ENCODE measurements at regions not wholly inside any gene's neighbourhood (a gene's known extent, or its start where the extent isn't known, plus 50 kb on each side); places are given as distances from the start of the nearest gene placed in this dataset.
"Not testable (repeated sequence)": the region's sequence is repeated elsewhere in the genome, so short reads cannot be mapped to it uniquely, and the experiment has no call there.

DNA sequence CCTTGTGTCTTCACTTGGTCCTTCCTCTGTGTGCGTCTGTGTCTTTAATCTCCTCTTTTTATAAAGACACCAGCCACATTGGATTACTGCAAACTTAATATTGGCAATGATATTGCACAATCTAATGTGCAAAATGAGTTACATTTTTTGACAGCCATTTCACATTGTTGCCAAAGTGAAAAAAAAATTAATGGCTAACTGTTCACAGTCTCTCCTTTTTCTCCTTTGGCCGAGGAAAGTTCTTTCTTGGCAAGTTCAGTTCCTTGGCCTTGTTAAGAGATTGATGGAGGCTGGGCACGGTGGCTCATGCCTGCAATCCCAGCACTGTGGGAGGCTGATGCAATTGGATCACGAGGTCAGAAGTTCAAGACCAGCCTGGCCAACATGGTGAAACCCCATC lies 62.2 kb upstream of the ZNF280D start:
- Histone ChIP-seq H3K36me3 (no peaks in the 10 kb centered on the region), H3K27me3 (no peaks in the 10 kb centered on the region), H3K9me3 (peaks cover 0 to 16% (median 0%) of the 10 kb centered on the region in 3 donors), H3K4me3 (no peak overlapping the region), H3K4me1 (peaks cover 15 to 24% of the 10 kb centered on the region in 2 donors), H3K27ac (peak overlapping the region in 1 of 4 donors; percentile 8)
- DNase-seq (no peak), ATAC-seq (no peak)
- no peak for TF ChIP-seq POLR2A (IDR thresholded peaks at IDR 0.05)
- TF ChIP-seq, protein P1, sequence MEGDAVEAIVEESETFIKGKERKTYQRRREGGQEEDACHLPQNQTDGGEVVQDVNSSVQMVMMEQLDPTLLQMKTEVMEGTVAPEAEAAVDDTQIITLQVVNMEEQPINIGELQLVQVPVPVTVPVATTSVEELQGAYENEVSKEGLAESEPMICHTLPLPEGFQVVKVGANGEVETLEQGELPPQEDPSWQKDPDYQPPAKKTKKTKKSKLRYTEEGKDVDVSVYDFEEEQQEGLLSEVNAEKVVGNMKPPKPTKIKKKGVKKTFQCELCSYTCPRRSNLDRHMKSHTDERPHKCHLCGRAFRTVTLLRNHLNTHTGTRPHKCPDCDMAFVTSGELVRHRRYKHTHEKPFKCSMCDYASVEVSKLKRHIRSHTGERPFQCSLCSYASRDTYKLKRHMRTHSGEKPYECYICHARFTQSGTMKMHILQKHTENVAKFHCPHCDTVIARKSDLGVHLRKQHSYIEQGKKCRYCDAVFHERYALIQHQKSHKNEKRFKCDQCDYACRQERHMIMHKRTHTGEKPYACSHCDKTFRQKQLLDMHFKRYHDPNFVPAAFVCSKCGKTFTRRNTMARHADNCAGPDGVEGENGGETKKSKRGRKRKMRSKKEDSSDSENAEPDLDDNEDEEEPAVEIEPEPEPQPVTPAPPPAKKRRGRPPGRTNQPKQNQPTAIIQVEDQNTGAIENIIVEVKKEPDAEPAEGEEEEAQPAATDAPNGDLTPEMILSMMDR (IDR thresholded peaks at IDR 0.05 in 4 of 5, conservative IDR thresholded peaks at IDR 0.05 in 1 of 5), result no peak
- intact Hi-C loops (cut with DNase I; ENCODE audit: low total_unique reads) (no loop called here), in situ Hi-C loops (cut with MboI; ENCODE audit: low sequenced_read_pairs in 4 of 4) (no loop called here)

DNA sequence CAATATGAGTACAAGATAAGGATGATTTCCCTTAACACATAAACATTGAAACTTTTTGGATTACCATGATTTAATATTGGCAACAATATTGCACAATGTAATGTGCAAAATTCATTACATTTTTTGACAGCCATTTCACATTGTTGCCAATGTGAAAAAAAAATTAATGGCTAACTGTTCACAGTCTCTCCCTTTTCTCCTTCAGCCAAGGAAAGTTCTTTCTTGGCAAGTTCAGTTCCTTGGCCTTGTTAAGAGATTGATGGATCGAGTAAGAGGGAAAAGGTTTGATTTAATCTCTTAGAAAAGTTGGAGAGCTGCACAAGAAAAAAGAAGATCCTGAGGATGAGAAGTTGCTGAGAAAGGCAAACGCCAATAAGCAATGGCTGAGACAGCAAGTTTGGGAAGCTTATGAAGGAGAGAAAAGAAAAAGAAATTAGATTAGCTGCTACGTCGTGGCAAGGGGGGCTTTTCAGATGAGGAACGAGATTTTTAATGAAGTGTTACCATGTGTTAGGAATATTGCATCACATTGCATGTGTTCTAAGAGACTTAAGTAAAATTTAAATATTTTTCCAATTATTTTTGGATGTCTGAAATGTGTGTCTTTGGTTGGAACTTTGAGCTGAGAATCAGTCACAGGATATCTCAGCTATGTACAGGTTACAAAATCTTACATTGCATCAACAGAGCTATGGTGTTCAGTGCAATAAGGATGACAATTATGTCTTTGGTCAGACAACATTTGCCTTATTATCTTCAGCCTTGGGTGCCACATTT lies 61.4 kb upstream of the ZNF280D start:
- no peaks in the 10 kb centered on the region for H3K36me3 ChIP-seq
- DNase-seq, result no peak
- H3K27me3 ChIP-seq, result no peaks in the 10 kb centered on the region
- H3K9me3 ChIP-seq, result peaks cover 0 to 16% (median 0%) of the 10 kb centered on the region in 3 donors
- peaks cover 15 to 24% of the 10 kb centered on the region in 2 donors for H3K4me1 ChIP-seq
- in situ Hi-C loops (cut with MboI; ENCODE audit: low sequenced_read_pairs in 4 of 4) (no loop called here), intact Hi-C loops (cut with DNase I; ENCODE audit: low total_unique reads) (no loop called here)
- peak overlapping the region; percentile 6 to 50 (median 40) for H3K27ac ChIP-seq
- peak; percentile 71 to 72 for ATAC-seq
- no peak overlapping the region for H3K4me3 ChIP-seq
- no peak for TF ChIP-seq POLR2A (IDR thresholded peaks at IDR 0.05)
- TF ChIP-seq, protein P1 (IDR thresholded peaks at IDR 0.05 in 4 of 5, conservative IDR thresholded peaks at IDR 0.05 in 1 of 5), result no peak

DNA sequence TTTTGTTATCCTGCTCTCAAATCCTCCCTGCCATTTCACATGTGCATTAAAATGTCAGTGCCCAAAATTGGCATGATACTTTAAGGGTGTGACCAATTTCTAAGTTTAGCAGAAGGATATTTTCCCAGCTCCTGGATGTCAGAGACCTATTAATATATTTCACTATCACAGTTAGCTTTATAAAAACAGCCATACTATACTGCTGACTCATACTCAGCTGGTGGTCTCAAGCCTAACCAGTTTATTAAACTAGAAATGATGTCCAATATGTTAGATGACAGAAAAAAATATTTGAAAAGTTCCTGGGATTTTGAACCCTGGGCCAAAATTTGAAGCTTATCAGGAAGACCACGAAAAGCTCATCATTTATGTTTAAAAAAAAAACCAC lies 60.9 kb upstream of the ZNF280D start:
- Histone ChIP-seq H3K4me3 (no peak overlapping the region), H3K9me3 (peaks cover 0 to 16% (median 0%) of the 10 kb centered on the region in 3 donors), H3K27ac (peak overlapping the region; percentile 6 to 50 (median 40)), H3K36me3 (no peaks in the 10 kb centered on the region), H3K4me1 (peaks cover 15 to 24% of the 10 kb centered on the region in 2 donors), H3K27me3 (no peaks in the 10 kb centered on the region)
- ATAC-seq, result peak in 1 of 2 donors; percentile 78
- in situ Hi-C loops (cut with MboI; ENCODE audit: low sequenced_read_pairs in 4 of 4), result no loop called here
- DNase-seq, result no peak
- intact Hi-C loops (cut with DNase I; ENCODE audit: low total_unique reads), result no loop called here
- TF ChIP-seq, protein P1 (IDR thresholded peaks at IDR 0.05 in 4 of 5, conservative IDR thresholded peaks at IDR 0.05 in 1 of 5), result no peak
- no peak for TF ChIP-seq POLR2A (IDR thresholded peaks at IDR 0.05)

DNA sequence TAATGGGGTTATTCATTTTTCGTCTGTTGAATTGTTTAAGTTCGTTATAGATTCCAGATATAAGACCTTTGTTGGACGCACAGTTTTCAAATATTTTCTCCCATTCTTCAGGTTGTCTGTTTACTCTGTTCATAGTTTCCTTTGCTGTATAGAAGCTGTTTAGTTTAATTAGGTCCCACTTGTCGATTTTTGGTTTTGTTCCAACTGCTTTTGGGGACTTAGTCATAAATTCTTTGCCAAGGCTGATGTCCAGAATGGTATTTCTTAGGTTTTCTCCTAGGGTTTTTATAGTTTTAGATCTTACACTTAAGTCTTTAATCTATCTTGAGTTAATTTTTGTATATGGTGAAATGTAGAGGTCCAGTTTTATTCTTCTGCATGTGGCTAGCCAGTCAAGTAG lies 58.9 kb upstream of the ZNF280D start:
- Histone ChIP-seq H3K27ac (no peak overlapping the region), H3K4me1 (peaks cover 15 to 20% of the 10 kb centered on the region in 2 donors), H3K9me3 (peaks cover 0 to 16% (median 0%) of the 10 kb centered on the region in 3 donors), H3K27me3 (no peaks in the 10 kb centered on the region), H3K36me3 (no peaks in the 10 kb centered on the region), H3K4me3 (no peak overlapping the region)
- DNase-seq, result no peak
- intact Hi-C loops (cut with DNase I; ENCODE audit: low total_unique reads), result no loop called here
- in situ Hi-C loops (cut with MboI; ENCODE audit: low sequenced_read_pairs in 4 of 4), result no loop called here
- TF ChIP-seq POLR2A (IDR thresholded peaks at IDR 0.05), result no peak
- TF ChIP-seq, protein P1 (IDR thresholded peaks at IDR 0.05 in 4 of 5, conservative IDR thresholded peaks at IDR 0.05 in 1 of 5), result no peak
- ATAC-seq, result no peak

DNA sequence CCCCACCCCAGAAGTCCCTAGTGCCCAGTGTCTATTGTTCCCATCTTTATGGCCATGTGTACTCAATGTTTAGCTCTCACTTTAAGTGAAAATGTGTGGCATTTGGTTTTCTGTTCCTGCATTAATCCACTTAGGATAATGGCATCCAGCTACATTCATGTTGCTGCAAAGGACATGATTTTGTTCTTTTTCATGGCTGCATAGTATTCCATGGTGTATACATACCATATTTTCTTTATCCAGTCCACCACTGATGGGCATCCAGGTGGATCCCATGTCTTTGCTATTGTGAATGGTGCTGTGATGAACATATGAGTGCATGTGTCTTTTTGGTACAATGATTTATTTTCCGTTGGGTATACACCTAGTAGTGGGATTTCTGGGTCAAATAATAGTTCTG lies 58.2 kb upstream of the ZNF280D start:
- intact Hi-C loops (cut with DNase I; ENCODE audit: low total_unique reads); H3K27me3 ChIP-seq; H3K36me3 ChIP-seq; DNase-seq; H3K4me3 ChIP-seq; ATAC-seq; H3K27ac ChIP-seq; in situ Hi-C loops (cut with MboI; ENCODE audit: low sequenced_read_pairs in 4 of 4): not testable (repeated sequence)
- peaks cover 0 to 16% (median 0%) of the 10 kb centered on the region in 3 donors for H3K9me3 ChIP-seq
- peaks cover 15 to 19% of the 10 kb centered on the region in 2 donors for H3K4me1 ChIP-seq
